GM12878 (cell line): ENCODE measurements at regions not wholly inside any gene's neighbourhood (a gene's known extent, or its start where the extent isn't known, plus 50 kb on each side); places are given as distances from the start of the nearest gene placed in this dataset.

Experiments
- ATAC-seq: fragments of 200-7000 bp; cut with Tn5 transposase; 3 replicates; pipeline ENCODE4 v1.9.1; 2020; ENCODE audit warnings: mild to moderate bottlenecking, moderate library complexity
- BruUV-seq: library from RNA; stranded (reverse); fragments of 400-500 nt; replicated peaks from 2 replicates; lab custom pipeline; 2021; lab: Mats Ljungman, UMichigan
- CTCF ChIA-PET: fragments of 300-600 bp; sonication (Branson Sonifier 250); formaldehyde crosslinking; extraction: SDS; loops from one replicate; lab custom pipeline; 2021; ENCODE audit warnings: inconsistent platforms; lab: Yijun Ruan, JAX
- POLR2A ChIA-PET: fragments of 350-600 bp; formaldehyde crosslinking; extraction: SDS; loops from one replicate; lab custom pipeline; 2021; ENCODE audit warnings: inconsistent platforms; lab: Charles Lee
- RAD21 ChIA-PET: fragments of 300-600 bp; sonication (Branson Sonifier 250); formaldehyde crosslinking; loops from one replicate; lab custom pipeline; 2023; ENCODE audit warnings: antibody characterized with exemption; ENCODE audit not compliant: unreplicated experiment; lab: Charles Lee
- SMC1A ChIA-PET: fragments of 300-600 bp; sonication (Branson Sonifier 250); formaldehyde crosslinking; loops from one replicate; lab custom pipeline; 2023; ENCODE audit not compliant: unreplicated experiment, uncharacterized antibody; lab: Charles Lee
- DNase-seq: peaks from one replicate; pipeline ENCODE4 v3.0.0-alpha.2; 2011; ENCODE audit warnings: low read depth, low spot score
- FAIRE-seq: peaks from 3 replicates; lab custom pipeline; 2011; peaks lifted over from hg19 to GRCh38; lab: Jason Lieb, UNC
- H2AFZ ChIP-seq: 2 replicates; pipeline ENCODE4 v1.6.0; 2011; ENCODE audit warnings: low read depth, low read length, control low read depth; ENCODE audit not compliant: control insufficient read depth
- H3K27ac ChIP-seq: 2 replicates; pipeline ENCODE4 v1.5.1; 2011; ENCODE audit warnings: control low read depth; ENCODE audit not compliant: control insufficient read depth, insufficient read depth
- H3K27me3 ChIP-seq, 2 experiments: replicated peaks in 1 of 2; 2 replicates each; pipeline versions ENCODE4 v1.6.0 to v1.6.1; 2011; ENCODE audit warnings: low read length in 1 of 2; ENCODE audit not compliant: control insufficient read depth in 2 of 2, insufficient read depth in 2 of 2
- H3K36me3 ChIP-seq, 2 experiments: 2 replicates each; pipeline ENCODE4 v1.5.1; 2011; ENCODE audit warnings: low read length in 1 of 2; ENCODE audit not compliant: control insufficient read depth in 2 of 2, insufficient read depth in 2 of 2
- H3K4me1 ChIP-seq: 2 replicates; pipeline ENCODE4 v1.6.1; 2011; ENCODE audit warnings: mild to moderate bottlenecking, low read length, moderate library complexity, mixed read lengths; ENCODE audit not compliant: control insufficient read depth, insufficient read depth
- H3K4me2 ChIP-seq: 2 replicates; pipeline ENCODE4 v1.6.0; 2011; ENCODE audit warnings: control low read depth; ENCODE audit not compliant: control insufficient read depth, insufficient read depth
- H3K4me3 ChIP-seq: fragments of 200-600 bp; sonication (generic); 2 replicates; pipeline ENCODE4 v1.5.1; 2016
- H3K79me2 ChIP-seq: 2 replicates; pipeline ENCODE4 v1.6.0; 2011; ENCODE audit warnings: low read length; ENCODE audit not compliant: control insufficient read depth, insufficient read depth
- H3K9ac ChIP-seq: 2 replicates; pipeline ENCODE4 v1.8.0; 2011; ENCODE audit warnings: low read length, control low read depth, mixed read lengths; ENCODE audit not compliant: control insufficient read depth, insufficient read depth
- H3K9me3 ChIP-seq: replicated peaks from 3 replicates; pipeline ENCODE4 v1.5.1; 2011; ENCODE audit warnings: mild to moderate bottlenecking, low read length; ENCODE audit not compliant: control insufficient read depth, insufficient read depth
- H4K20me1 ChIP-seq: 2 replicates; pipeline ENCODE4 v1.6.0; 2011; ENCODE audit not compliant: control insufficient read depth, insufficient read depth
- ATF7 ChIP-seq: fragments of 450-650 bp; IDR thresholded peaks from 2 replicates; pipeline ENCODE4 v1.6.1; 2016; ENCODE audit warnings: low read depth, mild to moderate bottlenecking
- BACH1 ChIP-seq: fragments of 450-650 bp; IDR thresholded peaks from 2 replicates; pipeline ENCODE4 v1.6.1; 2017; ENCODE audit warnings: mild to moderate bottlenecking, borderline replicate concordance
- CBFB ChIP-seq: IDR thresholded peaks from 2 replicates; pipeline ENCODE4 v1.6.1; 2016; ENCODE audit warnings: antibody characterized with exemption, low read depth
- FOXM1 ChIP-seq: IDR thresholded peaks from 2 replicates; pipeline ENCODE4 v1.6.1; 2012; ENCODE audit warnings: low read depth, mild to moderate bottlenecking, inconsistent platforms, low read length, moderate library complexity
- HDAC6 ChIP-seq: fragments of 200-600 bp; sonication (generic); IDR thresholded peaks from one replicate; pipeline ENCODE4 v1.8.0; 2017; ENCODE audit warnings: antibody characterized with exemption; ENCODE audit not compliant: unreplicated experiment
- MTA3 ChIP-seq: IDR thresholded peaks from 2 replicates; pipeline ENCODE4 v1.6.1; 2012; ENCODE audit warnings: low read length, inconsistent platforms, borderline replicate concordance
- MXI1 ChIP-seq: fragments of 150-350 bp; IDR thresholded peaks from 2 replicates; pipeline ENCODE4 v1.6.1; 2011; ENCODE audit warnings: low read depth, mild to moderate bottlenecking, inconsistent platforms, low read length, improper control_type of control experiment
- MYB ChIP-seq: fragments of 150-350 bp; IDR thresholded peaks from 2 replicates; pipeline ENCODE4 v1.6.1; 2014; ENCODE audit warnings: mild to moderate bottlenecking, low read depth, low read length, borderline replicate concordance
- MYC ChIP-seq: IDR thresholded peaks from 2 replicates; pipeline ENCODE4 v1.6.1; 2011; ENCODE audit warnings: mild to moderate bottlenecking, low read length, moderate library complexity, inconsistent platforms; ENCODE audit not compliant: insufficient read depth, insufficient replicate concordance, insufficient read length, severe bottlenecking
- NFYB ChIP-seq: IDR thresholded peaks from 2 replicates; pipeline ENCODE4 v1.6.1; 2011; ENCODE audit warnings: low read depth, mild to moderate bottlenecking, low read length, improper control_type of control experiment, moderate library complexity; ENCODE audit not compliant: insufficient read depth
- PAX8 ChIP-seq: fragments of 450-650 bp; IDR thresholded peaks from 2 replicates; pipeline ENCODE4 v1.6.1; 2017; ENCODE audit warnings: mild to moderate bottlenecking, moderate library complexity
- PML ChIP-seq: IDR thresholded peaks from 2 replicates; pipeline ENCODE4 v1.6.1; 2012; ENCODE audit warnings: low read length, inconsistent platforms
- SMAD5 ChIP-seq: IDR thresholded peaks from 2 replicates; pipeline ENCODE4 v1.6.1; 2016; ENCODE audit warnings: antibody characterized with exemption, low read depth
- TCF12 ChIP-seq: IDR thresholded peaks from 2 replicates; pipeline ENCODE4 v1.6.1; 2011; ENCODE audit warnings: low read depth, mild to moderate bottlenecking, low read length
- ZNF384 ChIP-seq: IDR thresholded peaks from 2 replicates; pipeline ENCODE4 v1.6.1; 2012; ENCODE audit warnings: low read depth, mild to moderate bottlenecking, low read length, improper control_type of control experiment, borderline replicate concordance
- ZZZ3 ChIP-seq: IDR thresholded peaks from 2 replicates; pipeline ENCODE4 v1.6.1; 2011; ENCODE audit warnings: low read depth; ENCODE audit not compliant: control insufficient read depth, insufficient read length
- WGBS: methylation state at CpG from one replicate; pipeline ENCODE4 v1.1.6; 2016; ENCODE audit warnings: low lambda C conversion rate; ENCODE audit not compliant: insufficient replicate concordance, insufficient coverage; ENCODE audit errors: missing lambda C conversion rate; 5-methylcytosine and 5-hydroxymethylcytosine counted together
- in situ Hi-C: fragments of 300-500 bp; cut with MboI; formaldehyde crosslinking; loops from 9 replicates; pipeline ENCODE4 v1.14.3; 2018; ENCODE audit warnings: mixed read lengths
- intact Hi-C: fragments of 100-400 bp; cut with micrococcal nuclease; formaldehyde crosslinking; loops from one replicate; pipeline ENCODE4 v1.14.2; 2022; ENCODE audit not compliant: unreplicated experiment
- TF ChIP-seq, protein P1 (sequence below): IDR thresholded peaks from 2 replicates; pipeline ENCODE4 v1.6.1; 2011; ENCODE audit warnings: borderline replicate concordance, low read depth, mild to moderate bottlenecking, moderate library complexity, mixed read lengths, low read length; ENCODE audit not compliant: insufficient read depth; ENCODE audit errors: extremely low read length
- TF ChIP-seq, protein P2 (sequence below): IDR thresholded peaks from 2 replicates; pipeline ENCODE4 v1.6.1; 2011; ENCODE audit warnings: low read depth, low read length, improper control_type of control experiment, borderline replicate concordance
- TF ChIP-seq, protein P3 (sequence below): fragments of 450-650 bp; IDR thresholded peaks from 2 replicates; pipeline ENCODE4 v1.6.1; 2017; ENCODE audit warnings: mild to moderate bottlenecking

DNA sequence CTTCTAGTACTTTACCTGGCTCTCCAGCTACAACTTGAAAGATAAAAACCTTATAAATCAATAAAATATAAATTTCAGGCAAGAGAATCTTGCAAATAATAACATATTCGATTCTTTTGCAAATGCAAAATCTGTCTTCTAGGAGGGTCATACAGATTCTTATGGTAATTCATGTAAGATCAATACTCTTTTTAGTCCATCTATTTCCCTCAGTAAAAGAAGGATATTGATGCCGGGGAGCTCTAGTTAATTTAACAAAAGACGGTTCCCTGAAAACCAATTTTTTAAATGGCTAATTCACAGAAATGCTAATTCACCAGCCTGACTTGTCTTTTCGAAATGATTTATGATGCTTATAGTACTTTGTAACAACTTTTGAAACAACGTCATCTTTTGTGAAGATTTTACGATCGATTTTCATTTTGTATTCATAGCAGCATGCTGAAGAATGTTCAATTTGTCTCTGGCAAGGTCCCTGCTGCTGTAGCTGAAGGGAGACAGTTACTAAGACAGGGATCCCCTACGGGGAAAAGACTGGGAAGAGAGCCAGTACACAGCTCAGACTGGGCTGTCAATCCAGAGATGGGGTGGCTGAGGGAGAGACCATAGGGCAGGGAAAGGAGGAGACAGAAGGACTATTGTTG is 90.6 kb upstream of the SPAG17 start:
- 27% methylated on average over 8 of the region's 8 CpGs for WGBS
- CTCF ChIA-PET, result no interaction called here
- no peak for FAIRE-seq
- in situ Hi-C loops, result no loop called here
- POLR2A ChIA-PET, result no interaction called here
- H3K4me1 ChIP-seq, result no peaks in the 10 kb centered on the region
- H4K20me1 ChIP-seq, result no peaks in the 10 kb centered on the region
- no peak for DNase-seq
- no peak overlapping the region for H3K4me2 ChIP-seq
- no peak overlapping the region for H2AFZ ChIP-seq
- no peaks in the 10 kb centered on the region for H3K36me3 ChIP-seq
- H3K79me2 ChIP-seq, result no peaks in the 10 kb centered on the region
- no TSS peak for BruUV-seq
- SMC1A ChIA-PET, result no interaction called here
- no peak overlapping the region for H3K27ac ChIP-seq
- H3K27me3 ChIP-seq, result no peaks in the 10 kb centered on the region
- intact Hi-C loops, result no loop called here
- no peak overlapping the region for H3K9ac ChIP-seq
- TF ChIP-seq MTA3 (no peak), BACH1 (no peak), TCF12 (no peak), PAX8 (no peak), CBFB (no peak), SMAD5 (no peak), FOXM1 (no peak), ZZZ3 (no peak), ZNF384 (no peak), MXI1 (no peak), MYC (no peak), MYB (no peak), ATF7 (no peak), HDAC6 (no peak), PML (no peak), NFYB (no peak)
- TF ChIP-seq, protein P1, sequence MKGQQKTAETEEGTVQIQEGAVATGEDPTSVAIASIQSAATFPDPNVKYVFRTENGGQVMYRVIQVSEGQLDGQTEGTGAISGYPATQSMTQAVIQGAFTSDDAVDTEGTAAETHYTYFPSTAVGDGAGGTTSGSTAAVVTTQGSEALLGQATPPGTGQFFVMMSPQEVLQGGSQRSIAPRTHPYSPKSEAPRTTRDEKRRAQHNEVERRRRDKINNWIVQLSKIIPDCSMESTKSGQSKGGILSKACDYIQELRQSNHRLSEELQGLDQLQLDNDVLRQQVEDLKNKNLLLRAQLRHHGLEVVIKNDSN, result no peak
- TF ChIP-seq, protein P2, sequence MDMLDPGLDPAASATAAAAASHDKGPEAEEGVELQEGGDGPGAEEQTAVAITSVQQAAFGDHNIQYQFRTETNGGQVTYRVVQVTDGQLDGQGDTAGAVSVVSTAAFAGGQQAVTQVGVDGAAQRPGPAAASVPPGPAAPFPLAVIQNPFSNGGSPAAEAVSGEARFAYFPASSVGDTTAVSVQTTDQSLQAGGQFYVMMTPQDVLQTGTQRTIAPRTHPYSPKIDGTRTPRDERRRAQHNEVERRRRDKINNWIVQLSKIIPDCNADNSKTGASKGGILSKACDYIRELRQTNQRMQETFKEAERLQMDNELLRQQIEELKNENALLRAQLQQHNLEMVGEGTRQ, result no peak
- TF ChIP-seq, protein P3, sequence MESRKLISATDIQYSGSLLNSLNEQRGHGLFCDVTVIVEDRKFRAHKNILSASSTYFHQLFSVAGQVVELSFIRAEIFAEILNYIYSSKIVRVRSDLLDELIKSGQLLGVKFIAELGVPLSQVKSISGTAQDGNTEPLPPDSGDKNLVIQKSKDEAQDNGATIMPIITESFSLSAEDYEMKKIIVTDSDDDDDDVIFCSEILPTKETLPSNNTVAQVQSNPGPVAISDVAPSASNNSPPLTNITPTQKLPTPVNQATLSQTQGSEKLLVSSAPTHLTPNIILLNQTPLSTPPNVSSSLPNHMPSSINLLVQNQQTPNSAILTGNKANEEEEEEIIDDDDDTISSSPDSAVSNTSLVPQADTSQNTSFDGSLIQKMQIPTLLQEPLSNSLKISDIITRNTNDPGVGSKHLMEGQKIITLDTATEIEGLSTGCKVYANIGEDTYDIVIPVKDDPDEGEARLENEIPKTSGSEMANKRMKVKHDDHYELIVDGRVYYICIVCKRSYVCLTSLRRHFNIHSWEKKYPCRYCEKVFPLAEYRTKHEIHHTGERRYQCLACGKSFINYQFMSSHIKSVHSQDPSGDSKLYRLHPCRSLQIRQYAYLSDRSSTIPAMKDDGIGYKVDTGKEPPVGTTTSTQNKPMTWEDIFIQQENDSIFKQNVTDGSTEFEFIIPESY, result no peak
- H3K4me3 ChIP-seq, result no peak overlapping the region
- H3K9me3 ChIP-seq, result no peaks in the 10 kb centered on the region
- RAD21 ChIA-PET, result no interaction called here
- ATAC-seq, result no peak
